ENCODE measurements at regions not wholly inside any gene's neighbourhood (a gene's known extent, or its start where the extent isn't known, plus 50 kb on each side); places are given as distances from the start of the nearest gene placed in this dataset.

GRCh38 chr1:102776071-102776470 lies 332.3 kb downstream of the COL11A1 start:
- TF ChIP-seq SP1 (IDR thresholded peaks at IDR 0.05) (no peak), FOXA1 (IDR thresholded peaks at IDR 0.05) (no peak), TARDBP (IDR thresholded peaks at IDR 0.05) (no peak), ZNF384 (IDR thresholded peaks at IDR 0.05) (no peak), HDGF (IDR thresholded peaks at IDR 0.05; ENCODE audit: borderline replicate concordance) (no peak), FOXM1 (IDR thresholded peaks at IDR 0.05; ENCODE audit: borderline replicate concordance) (no peak), BHLHE40 (IDR thresholded peaks at IDR 0.05; ENCODE audit: borderline replicate concordance) (no peak), CTBP1 (IDR thresholded peaks at IDR 0.05; ENCODE audit: borderline replicate concordance) (no peak), SUZ12 (IDR thresholded peaks at IDR 0.05) (no peak)

Data from HEK293T (cell line).